Bronchial epithelial cell (primary cell): ENCODE measurements at regions not wholly inside any gene's neighbourhood (a gene's known extent, or its start where the extent isn't known, plus 50 kb on each side); places are given as distances from the start of the nearest gene placed in this dataset.

Experiments used
- DNase-seq: peaks from one replicate; pipeline ENCODE4 v3.0.0-alpha.2; 2010; ENCODE audit warnings: low read depth
- FAIRE-seq: peaks from 2 replicates; lab custom pipeline; 2011; peaks lifted over from hg19 to GRCh38; lab: Jason Lieb, UNC
- H3K27me3 ChIP-seq: 2 replicates; pipeline ENCODE4 v1.5.1; 2011; ENCODE audit warnings: low read length; ENCODE audit not compliant: control insufficient read depth, insufficient read depth
- H3K36me3 ChIP-seq: 2 replicates; pipeline ENCODE4 v1.5.1; 2011; ENCODE audit warnings: low read length; ENCODE audit not compliant: control insufficient read depth, insufficient read depth
- H3K4me3 ChIP-seq: 2 replicates; pipeline ENCODE4 v1.5.1; 2011; ENCODE audit warnings: mild to moderate bottlenecking, low read depth, low read length, control low read depth
- CTCF ChIP-seq: IDR thresholded peaks from 2 replicates; pipeline ENCODE4 v1.5.1; 2011; ENCODE audit warnings: mild to moderate bottlenecking, moderate library complexity, low read length, control low read depth, inconsistent platforms; ENCODE audit not compliant: insufficient read depth, severe bottlenecking

- no peak for FAIRE-seq
Observed at GRCh38 chr9:115986508-115986907, 167.1 kb upstream of the PAPPA start.

GRCh38 chr9:115988701-115989100, 164.9 kb upstream of the PAPPA start:
- H3K27me3 ChIP-seq: no peaks in the 10 kb centered on the region
- H3K4me3 ChIP-seq: no peak overlapping the region
- no peak for TF ChIP-seq CTCF
- no peak for FAIRE-seq
- no peaks in the 10 kb centered on the region for H3K36me3 ChIP-seq
- no peak for DNase-seq

More at GRCh38 chr9:115986508-115986907, 167.1 kb upstream of the PAPPA start:
- no peak overlapping the region for H3K4me3 ChIP-seq
- DNase-seq: no peak
- TF ChIP-seq CTCF: no peak
- no peaks in the 10 kb centered on the region for H3K27me3 ChIP-seq
- no peaks in the 10 kb centered on the region for H3K36me3 ChIP-seq

GRCh38 chr9:115989831-115990230, 163.8 kb upstream of the PAPPA start:
- H3K4me3 ChIP-seq: no peak overlapping the region
- no peak for TF ChIP-seq CTCF
- DNase-seq (no peak), FAIRE-seq (no peak)
- no peaks in the 10 kb centered on the region for H3K27me3 ChIP-seq
- H3K36me3 ChIP-seq: no peaks in the 10 kb centered on the region

GRCh38 chr9:115992834-115993233, 160.8 kb upstream of the PAPPA start:
- DNase-seq: peak; percentile 40
- FAIRE-seq: peak; percentile 76

GRCh38 chr9:115997923-115998322, 155.7 kb upstream of the PAPPA start:
- H3K36me3 ChIP-seq: no peaks in the 10 kb centered on the region
- DNase-seq: no peak
- no peak overlapping the region for H3K4me3 ChIP-seq
- TF ChIP-seq CTCF: no peak
- H3K27me3 ChIP-seq: no peaks in the 10 kb centered on the region
- FAIRE-seq: no peak

More at GRCh38 chr9:115992834-115993233, 160.8 kb upstream of the PAPPA start:
- Histone ChIP-seq H3K36me3 (no peaks in the 10 kb centered on the region), H3K4me3 (no peak overlapping the region), H3K27me3 (no peaks in the 10 kb centered on the region)
- no peak for TF ChIP-seq CTCF

GRCh38 chr9:115998666-115999065, 154.9 kb upstream of the PAPPA start:
- FAIRE-seq (no peak), DNase-seq (no peak)
- TF ChIP-seq CTCF: no peak
- Histone ChIP-seq H3K4me3 (no peak overlapping the region), H3K36me3 (no peaks in the 10 kb centered on the region), H3K27me3 (no peaks in the 10 kb centered on the region)
